ENCODE measurements at regions not wholly inside any gene's neighbourhood (a gene's known extent, or its start where the extent isn't known, plus 50 kb on each side); places are given as distances from the start of the nearest gene placed in this dataset.

- H3K4me3 ChIP-seq: no peak overlapping the region
- TF ChIP-seq POLR2A (IDR thresholded peaks at IDR 0.05): no peak
- no peak for TF ChIP-seq EP300 (IDR thresholded peaks at IDR 0.05)
- TF ChIP-seq CTCF (IDR thresholded peaks at IDR 0.05): no peak
- no peak for TF ChIP-seq POLR2AphosphoS5 (IDR thresholded peaks at IDR 0.05)
- DNase-seq: no peak
- intact Hi-C loops (cut with DNase I; ENCODE audit: low total_unique reads): no loop called here
- no peak overlapping the region for H3K27ac ChIP-seq
- H3K36me3 ChIP-seq: no peaks in the 10 kb centered on the region
- H3K9me3 ChIP-seq: no peaks in the 10 kb centered on the region
- no peaks in the 10 kb centered on the region for H3K4me1 ChIP-seq
- H3K27me3 ChIP-seq: no peaks in the 10 kb centered on the region
These were observed 427.1 kb upstream of the FBXO33 start for GRCh38 chr14:39859314-39859713.

DNA sequence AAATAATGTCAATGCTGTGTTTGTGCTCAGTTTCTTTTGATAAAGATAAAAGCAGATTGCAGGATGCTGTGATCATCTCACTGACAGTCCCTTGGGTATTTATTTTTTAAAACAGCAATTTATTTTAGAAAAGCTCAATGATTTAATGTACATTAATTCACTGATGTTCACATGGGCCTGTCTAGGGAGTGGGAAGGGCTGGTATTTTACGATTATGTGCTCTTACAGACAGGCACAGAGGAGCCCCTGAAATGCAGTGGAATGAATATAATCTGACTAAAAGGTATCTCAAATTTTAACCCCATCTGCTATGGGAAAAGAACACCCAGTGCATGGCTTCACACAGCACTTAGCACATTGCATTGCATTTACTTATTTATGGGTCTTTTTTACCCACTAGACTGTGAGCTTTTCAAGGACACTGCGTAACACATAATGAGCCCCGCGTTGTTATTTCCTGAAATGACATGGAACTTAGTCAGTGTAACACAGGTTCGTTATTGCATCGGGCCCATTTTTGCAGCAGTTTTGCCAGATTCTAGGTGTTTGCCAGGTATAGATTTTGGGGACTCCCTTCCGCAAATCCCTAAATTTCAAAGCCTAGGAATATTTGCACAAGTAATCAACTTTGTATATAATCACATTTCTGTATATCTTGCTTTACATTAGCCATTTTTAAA, 425.3 kb upstream of the FBXO33 start:
- TF ChIP-seq EP300 (IDR thresholded peaks at IDR 0.05) (no peak), POLR2AphosphoS5 (IDR thresholded peaks at IDR 0.05) (no peak), CTCF (IDR thresholded peaks at IDR 0.05) (no peak), POLR2A (IDR thresholded peaks at IDR 0.05) (no peak)
- Histone ChIP-seq H3K4me1 (no peaks in the 10 kb centered on the region), H3K9me3 (no peaks in the 10 kb centered on the region), H3K4me3 (no peak overlapping the region), H3K36me3 (no peaks in the 10 kb centered on the region), H3K27me3 (no peaks in the 10 kb centered on the region), H3K27ac (no peak overlapping the region)
- DNase-seq: no peak
- intact Hi-C loops (cut with DNase I; ENCODE audit: low total_unique reads): no loop called here
- WGBS, 5 donors: 80 to 87% (median 84%) methylated on average over 7 of the region's 7 CpGs

- DNase-seq: no peak
- Histone ChIP-seq H3K4me1 (no peaks in the 10 kb centered on the region), H3K9me3 (no peaks in the 10 kb centered on the region), H3K4me3 (no peak overlapping the region), H3K27ac (no peak overlapping the region), H3K27me3 (no peaks in the 10 kb centered on the region), H3K36me3 (no peaks in the 10 kb centered on the region)
- WGBS, 5 donors: 70 to 92% (median 85%) methylated on average over 1 of the region's 1 CpG
- intact Hi-C loops (cut with DNase I; ENCODE audit: low total_unique reads): no loop called here
- TF ChIP-seq POLR2AphosphoS5 (IDR thresholded peaks at IDR 0.05) (no peak), POLR2A (IDR thresholded peaks at IDR 0.05) (no peak), CTCF (IDR thresholded peaks at IDR 0.05) (no peak), EP300 (IDR thresholded peaks at IDR 0.05) (no peak)
These were observed 421.2 kb upstream of the FBXO33 start for GRCh38 chr14:39853441-39853840.

DNA sequence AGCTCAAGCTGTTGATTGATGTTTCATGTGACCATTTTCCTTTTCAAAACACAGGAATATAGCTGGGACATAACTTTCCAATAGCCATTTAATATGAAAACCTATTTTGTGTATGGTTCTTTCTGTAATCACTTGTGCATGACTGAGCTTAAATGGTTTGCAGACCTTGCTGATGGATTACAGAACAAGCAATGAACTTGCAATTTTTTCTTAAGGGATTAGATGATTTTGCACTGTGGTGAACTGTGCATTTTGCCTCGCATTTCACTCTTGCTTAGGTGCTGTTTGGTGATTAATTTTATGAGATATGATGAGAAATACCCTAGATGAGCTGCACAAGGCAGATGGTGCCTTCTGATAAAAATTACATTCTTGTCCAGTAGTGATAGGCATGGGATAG, 419.0 kb upstream of the FBXO33 start:
- H3K27ac ChIP-seq: no peak overlapping the region
- H3K36me3 ChIP-seq: no peaks in the 10 kb centered on the region
- WGBS, 5 donors: 35 to 53% (median 40%) methylated on average over 1 of the region's 1 CpG
- no peaks in the 10 kb centered on the region for H3K9me3 ChIP-seq
- DNase-seq: no peak
- TF ChIP-seq CTCF (IDR thresholded peaks at IDR 0.05): no peak
- no peak for TF ChIP-seq POLR2A (IDR thresholded peaks at IDR 0.05)
- no peak for TF ChIP-seq POLR2AphosphoS5 (IDR thresholded peaks at IDR 0.05)
- no peak for TF ChIP-seq EP300 (IDR thresholded peaks at IDR 0.05)
- intact Hi-C loops (cut with DNase I; ENCODE audit: low total_unique reads): no loop called here
- H3K4me1 ChIP-seq: no peaks in the 10 kb centered on the region
- H3K27me3 ChIP-seq: no peaks in the 10 kb centered on the region
- no peak overlapping the region for H3K4me3 ChIP-seq

Measured in stomach (tissue), 8 donors.